ENCODE measurements at regions not wholly inside any gene's neighbourhood (a gene's known extent, or its start where the extent isn't known, plus 50 kb on each side); places are given as distances from the start of the nearest gene placed in this dataset.

- no peaks in the 10 kb centered on the region for H3F3A ChIP-seq (ENCODE audit: low read depth)
- no peak overlapping the region for H3K4me3 ChIP-seq (ENCODE audit: low read length, poor library complexity, severe bottlenecking)
- no peaks in the 10 kb centered on the region for H3K9me3 ChIP-seq (ENCODE audit: insufficient read depth, low read depth, low read length)
- H2AFZ ChIP-seq (ENCODE audit: low read length) = no peak overlapping the region
- H4K20me1 ChIP-seq (ENCODE audit: insufficient read depth, low read length, poor library complexity, severe bottlenecking) = no peaks in the 10 kb centered on the region
- H3K27me3 ChIP-seq (ENCODE audit: insufficient read depth, low read length, poor library complexity, severe bottlenecking) = no peaks in the 10 kb centered on the region
- TF ChIP-seq EZH2phosphoT487 (IDR thresholded peaks at IDR 0.05; ENCODE audit: borderline replicate concordance) = no peak
- H3K9ac ChIP-seq (ENCODE audit: low read depth, low read length, poor library complexity, severe bottlenecking) = no peak overlapping the region
- no peaks in the 10 kb centered on the region for H3K9me2 ChIP-seq (replicated peaks; ENCODE audit: low read depth, low read length)
- H3K4me1 ChIP-seq (ENCODE audit: insufficient read depth, low read length, poor library complexity, severe bottlenecking) = peaks cover under 1% of the 10 kb centered on the region
- H3K36me3 ChIP-seq (ENCODE audit: insufficient read depth, low read length) = no peaks in the 10 kb centered on the region
- H3K79me2 ChIP-seq (ENCODE audit: insufficient read depth, low read length) = no peaks in the 10 kb centered on the region
- no peak overlapping the region for H3K4me2 ChIP-seq (ENCODE audit: low read depth, low read length, poor library complexity, severe bottlenecking)
These were observed 231.3 kb upstream of the USP25 start for GRCh38 chr21:15498455-15498854.

- no peaks in the 10 kb centered on the region for H3K36me3 ChIP-seq (ENCODE audit: insufficient read depth, low read length)
- H3K9ac ChIP-seq (ENCODE audit: low read depth, low read length, poor library complexity, severe bottlenecking) = no peak overlapping the region
- no peaks in the 10 kb centered on the region for H3K9me3 ChIP-seq (ENCODE audit: insufficient read depth, low read depth, low read length)
- H3K4me2 ChIP-seq (ENCODE audit: low read depth, low read length, poor library complexity, severe bottlenecking) = no peak overlapping the region
- H3K4me3 ChIP-seq (ENCODE audit: low read length, poor library complexity, severe bottlenecking) = no peak overlapping the region
- no peak overlapping the region for H2AFZ ChIP-seq (ENCODE audit: low read length)
- H3K4me1 ChIP-seq (ENCODE audit: insufficient read depth, low read length, poor library complexity, severe bottlenecking) = peaks cover 9% of the 10 kb centered on the region
- no peaks in the 10 kb centered on the region for H3K79me2 ChIP-seq (ENCODE audit: insufficient read depth, low read length)
- H3K9me2 ChIP-seq (replicated peaks; ENCODE audit: low read depth, low read length) = no peaks in the 10 kb centered on the region
- no peak for TF ChIP-seq CTCF (conservative IDR thresholded peaks at IDR 0.05; ENCODE audit: low read length)
- TF ChIP-seq EZH2phosphoT487 (IDR thresholded peaks at IDR 0.05; ENCODE audit: borderline replicate concordance) = no peak
- H3F3A ChIP-seq (ENCODE audit: low read depth) = no peaks in the 10 kb centered on the region
- H3K27me3 ChIP-seq (ENCODE audit: insufficient read depth, low read length, poor library complexity, severe bottlenecking) = no peaks in the 10 kb centered on the region
- no peaks in the 10 kb centered on the region for H4K20me1 ChIP-seq (ENCODE audit: insufficient read depth, low read length, poor library complexity, severe bottlenecking)
These were observed 223.7 kb upstream of the USP25 start for GRCh38 chr21:15506086-15506485.

- H3K9me2 ChIP-seq (replicated peaks; ENCODE audit: low read depth, low read length) = no peaks in the 10 kb centered on the region
- TF ChIP-seq CTCF (conservative IDR thresholded peaks at IDR 0.05; ENCODE audit: low read length) = no peak
- TF ChIP-seq EZH2phosphoT487 (IDR thresholded peaks at IDR 0.05; ENCODE audit: borderline replicate concordance) = no peak
- H3K9me3 ChIP-seq (ENCODE audit: insufficient read depth, low read depth, low read length) = no peaks in the 10 kb centered on the region
- peak overlapping the region; percentile 57; the same call in 1 of the 2 replicates for H2AFZ ChIP-seq (ENCODE audit: low read length)
- no peaks in the 10 kb centered on the region for H3K79me2 ChIP-seq (ENCODE audit: insufficient read depth, low read length)
- no peak overlapping the region for H3K9ac ChIP-seq (ENCODE audit: low read depth, low read length, poor library complexity, severe bottlenecking)
- no peaks in the 10 kb centered on the region for H3K36me3 ChIP-seq (ENCODE audit: insufficient read depth, low read length)
- H3K4me3 ChIP-seq (ENCODE audit: low read length, poor library complexity, severe bottlenecking) = no peak overlapping the region
- no peaks in the 10 kb centered on the region for H3K27me3 ChIP-seq (ENCODE audit: insufficient read depth, low read length, poor library complexity, severe bottlenecking)
- no peak overlapping the region for H3K4me2 ChIP-seq (ENCODE audit: low read depth, low read length, poor library complexity, severe bottlenecking)
- peaks cover 21% of the 10 kb centered on the region for H3K4me1 ChIP-seq (ENCODE audit: insufficient read depth, low read length, poor library complexity, severe bottlenecking)
- H3F3A ChIP-seq (ENCODE audit: low read depth) = peaks cover 2% of the 10 kb centered on the region
- H4K20me1 ChIP-seq (ENCODE audit: insufficient read depth, low read length, poor library complexity, severe bottlenecking) = no peaks in the 10 kb centered on the region
These were observed 221.2 kb upstream of the USP25 start for GRCh38 chr21:15508554-15508953.
